ENCODE measurements at regions not wholly inside any gene's neighbourhood (a gene's known extent, or its start where the extent isn't known, plus 50 kb on each side); places are given as distances from the start of the nearest gene placed in this dataset.

GRCh38 chr1:163408262-163408661, 86.5 kb downstream of the NUF2 start:
- TF ChIP-seq, protein P1, sequence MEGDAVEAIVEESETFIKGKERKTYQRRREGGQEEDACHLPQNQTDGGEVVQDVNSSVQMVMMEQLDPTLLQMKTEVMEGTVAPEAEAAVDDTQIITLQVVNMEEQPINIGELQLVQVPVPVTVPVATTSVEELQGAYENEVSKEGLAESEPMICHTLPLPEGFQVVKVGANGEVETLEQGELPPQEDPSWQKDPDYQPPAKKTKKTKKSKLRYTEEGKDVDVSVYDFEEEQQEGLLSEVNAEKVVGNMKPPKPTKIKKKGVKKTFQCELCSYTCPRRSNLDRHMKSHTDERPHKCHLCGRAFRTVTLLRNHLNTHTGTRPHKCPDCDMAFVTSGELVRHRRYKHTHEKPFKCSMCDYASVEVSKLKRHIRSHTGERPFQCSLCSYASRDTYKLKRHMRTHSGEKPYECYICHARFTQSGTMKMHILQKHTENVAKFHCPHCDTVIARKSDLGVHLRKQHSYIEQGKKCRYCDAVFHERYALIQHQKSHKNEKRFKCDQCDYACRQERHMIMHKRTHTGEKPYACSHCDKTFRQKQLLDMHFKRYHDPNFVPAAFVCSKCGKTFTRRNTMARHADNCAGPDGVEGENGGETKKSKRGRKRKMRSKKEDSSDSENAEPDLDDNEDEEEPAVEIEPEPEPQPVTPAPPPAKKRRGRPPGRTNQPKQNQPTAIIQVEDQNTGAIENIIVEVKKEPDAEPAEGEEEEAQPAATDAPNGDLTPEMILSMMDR (conservative IDR thresholded peaks at IDR 0.05) = no peak
- no peak for TF ChIP-seq ZFX (IDR thresholded peaks at IDR 0.05)
